ENCODE measurements at regions not wholly inside any gene's neighbourhood (a gene's known extent, or its start where the extent isn't known, plus 50 kb on each side); places are given as distances from the start of the nearest gene placed in this dataset.
A peak's percentile ranks its signal among the peaks of the same experiment; 100 is the strongest.

GRCh38 chr7:80028717-80029116, 105.9 kb upstream of the GNAI1 start:
- Histone ChIP-seq H3K4me1 (ENCODE audit: control insufficient read depth in 2 of 2, insufficient read depth in 2 of 2, low read length in 2 of 2) (no peaks in the 10 kb centered on the region), H3K36me3 (replicated peaks in 1 of 2; ENCODE audit: control extremely low read depth in 1 of 2, control insufficient read depth in 1 of 2, extremely low read depth in 1 of 2, insufficient read depth in 2 of 2, low read length in 1 of 2) (no peaks in the 10 kb centered on the region), H3K4me2 (replicated peaks; ENCODE audit: low read depth, low read length, poor library complexity, severe bottlenecking) (no peak overlapping the region), H2AFZ (ENCODE audit: insufficient read depth, low read depth, low read length, poor library complexity, severe bottlenecking) (no peak overlapping the region), H3K27me3 (replicated peaks in 1 of 4; ENCODE audit: control extremely low read depth in 1 of 4, control insufficient read depth in 3 of 4, insufficient read depth in 4 of 4, low read length in 3 of 4) (no peaks in the 10 kb centered on the region), H3K79me2 (ENCODE audit: control insufficient read depth, insufficient read depth, low read length) (no peaks in the 10 kb centered on the region), H4K20me1 (ENCODE audit: control insufficient read depth, insufficient read depth, low read length, poor library complexity, severe bottlenecking) (no peaks in the 10 kb centered on the region), H3K4me3 (ENCODE audit: control extremely low read depth in 1 of 5, extremely low read depth in 1 of 5, insufficient read depth in 1 of 5, low read depth in 2 of 5, low read length in 4 of 5) (no peak overlapping the region), H3K27ac (ENCODE audit: low read length in 2 of 2) (no peak overlapping the region), H3K9ac (ENCODE audit: low read length) (no peak overlapping the region), H3K9me3 (ENCODE audit: control extremely low read depth in 1 of 3, control insufficient read depth in 2 of 3, insufficient read depth in 1 of 3, low read length in 2 of 3) (no peaks in the 10 kb centered on the region)
- Mint-ChIP-seq H3K9me3 (ENCODE audit: insufficient read depth) (no peaks in the 10 kb centered on the region), H3K27ac (no peak overlapping the region), H3K4me1 (no peaks in the 10 kb centered on the region), H3K27me3 (no peaks in the 10 kb centered on the region), H3K4me3 (no peak overlapping the region)
- TF ChIP-seq, protein P1, sequence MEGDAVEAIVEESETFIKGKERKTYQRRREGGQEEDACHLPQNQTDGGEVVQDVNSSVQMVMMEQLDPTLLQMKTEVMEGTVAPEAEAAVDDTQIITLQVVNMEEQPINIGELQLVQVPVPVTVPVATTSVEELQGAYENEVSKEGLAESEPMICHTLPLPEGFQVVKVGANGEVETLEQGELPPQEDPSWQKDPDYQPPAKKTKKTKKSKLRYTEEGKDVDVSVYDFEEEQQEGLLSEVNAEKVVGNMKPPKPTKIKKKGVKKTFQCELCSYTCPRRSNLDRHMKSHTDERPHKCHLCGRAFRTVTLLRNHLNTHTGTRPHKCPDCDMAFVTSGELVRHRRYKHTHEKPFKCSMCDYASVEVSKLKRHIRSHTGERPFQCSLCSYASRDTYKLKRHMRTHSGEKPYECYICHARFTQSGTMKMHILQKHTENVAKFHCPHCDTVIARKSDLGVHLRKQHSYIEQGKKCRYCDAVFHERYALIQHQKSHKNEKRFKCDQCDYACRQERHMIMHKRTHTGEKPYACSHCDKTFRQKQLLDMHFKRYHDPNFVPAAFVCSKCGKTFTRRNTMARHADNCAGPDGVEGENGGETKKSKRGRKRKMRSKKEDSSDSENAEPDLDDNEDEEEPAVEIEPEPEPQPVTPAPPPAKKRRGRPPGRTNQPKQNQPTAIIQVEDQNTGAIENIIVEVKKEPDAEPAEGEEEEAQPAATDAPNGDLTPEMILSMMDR (IDR thresholded peaks at IDR 0.05), result peak; percentile 14
- no peak for TF ChIP-seq EZH2 (IDR thresholded peaks at IDR 0.05; ENCODE audit: borderline replicate concordance, insufficient read depth, low read depth, low read length, poor library complexity, severe bottlenecking)
- ATAC-seq (ENCODE audit: low read depth) (no peak), DNase-seq (no peak)
- intact Hi-C loops (cut with micrococcal nuclease), result no loop called here
- POLR2A ChIA-PET, result no interaction called here
- CTCF ChIA-PET, result no interaction called here
- no CpG with 5 or more reads among the region's 3 CpGs for WGBS (ENCODE audit: insufficient coverage)

DNA sequence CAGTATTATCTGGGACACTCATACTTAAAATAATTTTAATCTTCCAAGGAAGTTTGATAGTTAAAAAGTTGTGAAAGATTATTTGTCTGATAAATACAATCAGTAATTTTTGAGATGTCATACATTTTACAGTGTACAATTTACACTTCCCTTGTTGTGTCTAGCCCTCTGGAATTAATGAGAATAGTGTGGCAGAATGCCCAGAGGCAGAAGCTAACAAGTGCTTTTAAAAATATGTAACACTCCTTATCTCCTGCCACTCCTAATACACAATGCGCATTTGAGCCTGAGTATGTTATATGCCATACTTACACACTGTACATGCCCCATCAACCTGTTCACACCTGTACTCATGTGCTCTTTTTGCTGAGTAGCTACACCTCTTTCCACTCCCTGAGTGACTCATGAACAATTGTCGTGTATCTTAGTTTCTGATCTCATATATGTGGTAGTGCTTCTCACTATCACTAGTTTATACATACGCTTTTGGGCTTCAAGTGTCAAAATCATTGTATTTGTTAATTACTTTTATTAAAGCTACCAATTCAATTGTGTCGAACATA, 106.9 kb upstream of the GNAI1 start:
- Mint-ChIP-seq H3K4me1 (no peaks in the 10 kb centered on the region), H3K27me3 (no peaks in the 10 kb centered on the region), H3K27ac (no peak overlapping the region), H3K4me3 (no peak overlapping the region), H3K9me3 (ENCODE audit: insufficient read depth) (no peaks in the 10 kb centered on the region)
- Histone ChIP-seq H3K9me3 (ENCODE audit: control extremely low read depth in 1 of 3, control insufficient read depth in 2 of 3, insufficient read depth in 1 of 3, low read length in 2 of 3) (no peaks in the 10 kb centered on the region), H3K4me2 (replicated peaks; ENCODE audit: low read depth, low read length, poor library complexity, severe bottlenecking) (no peak overlapping the region), H3K27me3 (replicated peaks in 1 of 4; ENCODE audit: control extremely low read depth in 1 of 4, control insufficient read depth in 3 of 4, insufficient read depth in 4 of 4, low read length in 3 of 4) (no peaks in the 10 kb centered on the region), H3K27ac (ENCODE audit: low read length in 2 of 2) (no peak overlapping the region), H3K4me3 (ENCODE audit: control extremely low read depth in 1 of 5, extremely low read depth in 1 of 5, insufficient read depth in 1 of 5, low read depth in 2 of 5, low read length in 4 of 5) (no peak overlapping the region), H3K79me2 (ENCODE audit: control insufficient read depth, insufficient read depth, low read length) (no peaks in the 10 kb centered on the region), H4K20me1 (ENCODE audit: control insufficient read depth, insufficient read depth, low read length, poor library complexity, severe bottlenecking) (no peaks in the 10 kb centered on the region), H3K9ac (ENCODE audit: low read length) (no peak overlapping the region), H2AFZ (ENCODE audit: insufficient read depth, low read depth, low read length, poor library complexity, severe bottlenecking) (no peak overlapping the region), H3K36me3 (replicated peaks in 1 of 2; ENCODE audit: control extremely low read depth in 1 of 2, control insufficient read depth in 1 of 2, extremely low read depth in 1 of 2, insufficient read depth in 2 of 2, low read length in 1 of 2) (no peaks in the 10 kb centered on the region), H3K4me1 (ENCODE audit: control insufficient read depth in 2 of 2, insufficient read depth in 2 of 2, low read length in 2 of 2) (no peaks in the 10 kb centered on the region)
- no peak for TF ChIP-seq EZH2 (IDR thresholded peaks at IDR 0.05; ENCODE audit: borderline replicate concordance, insufficient read depth, low read depth, low read length, poor library complexity, severe bottlenecking)
- ChIA-PET POLR2A (no interaction called here), CTCF (no interaction called here)
- intact Hi-C loops (cut with micrococcal nuclease), result no loop called here
- WGBS (ENCODE audit: insufficient coverage), result 100% methylated on average over 1 of the region's 4 CpGs
- ATAC-seq (ENCODE audit: low read depth) (no peak), DNase-seq (no peak)

All from B cell (primary cell).